H9 (cell line): ENCODE measurements at regions not wholly inside any gene's neighbourhood (a gene's known extent, or its start where the extent isn't known, plus 50 kb on each side); places are given as distances from the start of the nearest gene placed in this dataset.

Experiments used
- DNase-seq: peaks from one replicate; pipeline ENCODE4 v3.0.0-alpha.2; 2017
- H2AFZ ChIP-seq: one replicate; pipeline ENCODE4 v1.6.1; 2013; ENCODE audit warnings: mild to moderate bottlenecking, low read length, control low read depth, moderate library complexity
- H2AK5ac ChIP-seq: 2 replicates; pipeline ENCODE4 v1.6.1; 2013; ENCODE audit warnings: low read length, control low read depth, mixed read lengths; ENCODE audit not compliant: insufficient read length
- H2BK120ac ChIP-seq: one replicate; pipeline ENCODE4 v1.6.1; 2013; ENCODE audit warnings: low read depth, mild to moderate bottlenecking, low read length, control low read depth, inconsistent platforms; ENCODE audit not compliant: poor library complexity, severe bottlenecking
- H2BK12ac ChIP-seq: 2 replicates; pipeline ENCODE4 v1.6.1; 2013; ENCODE audit warnings: low read length, control low read depth, mixed read lengths, low read depth; ENCODE audit not compliant: insufficient read length
- H2BK15ac ChIP-seq: 2 replicates; pipeline ENCODE4 v1.6.1; 2013; ENCODE audit warnings: low read depth, low read length, control low read depth
- H2BK20ac ChIP-seq: one replicate; pipeline ENCODE4 v1.6.1; 2013; ENCODE audit warnings: low read depth, mild to moderate bottlenecking, low read length, control low read depth, inconsistent platforms; ENCODE audit not compliant: poor library complexity, severe bottlenecking
- H2BK5ac ChIP-seq: 2 replicates; pipeline ENCODE4 v1.6.1; 2013; ENCODE audit warnings: low read length, control low read depth, mixed read lengths; ENCODE audit not compliant: insufficient read length
- H3K14ac ChIP-seq: 2 replicates; pipeline ENCODE4 v1.6.1; 2013; ENCODE audit warnings: low read length, control low read depth; ENCODE audit not compliant: insufficient read depth
- H3K18ac ChIP-seq: 2 replicates; pipeline ENCODE4 v1.6.1; 2013; ENCODE audit warnings: low read depth, mild to moderate bottlenecking, mixed read lengths, low read length, control low read depth; ENCODE audit not compliant: insufficient read length
- H3K23ac ChIP-seq: 2 replicates; pipeline ENCODE4 v1.6.1; 2013; ENCODE audit warnings: low read length, control low read depth, mixed read lengths, low read depth; ENCODE audit not compliant: insufficient read length
- H3K23me2 ChIP-seq: 2 replicates; pipeline ENCODE4 v1.6.1; 2013; ENCODE audit warnings: low read depth, mild to moderate bottlenecking, mixed read lengths, low read length, control low read depth; ENCODE audit not compliant: insufficient read length, poor library complexity, severe bottlenecking
- H3K27ac ChIP-seq: 2 replicates; pipeline ENCODE4 v1.5.1; 2013; ENCODE audit warnings: low read length, control low read depth, mixed read lengths, low read depth; ENCODE audit not compliant: insufficient read length
- H3K27me3 ChIP-seq: 2 replicates; pipeline ENCODE4 v1.6.1; 2013; ENCODE audit warnings: low read length, control low read depth, inconsistent platforms; ENCODE audit not compliant: insufficient read depth
- H3K4ac ChIP-seq: 2 replicates; pipeline ENCODE4 v1.6.1; 2013; ENCODE audit warnings: low read depth, mild to moderate bottlenecking, control low read depth, inconsistent platforms, low read length, moderate library complexity
- H3K4me1 ChIP-seq: 2 replicates; pipeline ENCODE4 v1.6.1; 2013; ENCODE audit warnings: low read length, control low read depth, inconsistent platforms; ENCODE audit not compliant: insufficient read depth
- H3K4me2 ChIP-seq: 2 replicates; pipeline ENCODE4 v1.6.1; 2013; ENCODE audit warnings: low read length, control low read depth, mixed read lengths; ENCODE audit not compliant: insufficient read length, insufficient read depth
- H3K56ac ChIP-seq: 2 replicates; pipeline ENCODE4 v1.6.1; 2013; ENCODE audit warnings: low read depth, mild to moderate bottlenecking, mixed read lengths, low read length, control low read depth; ENCODE audit not compliant: insufficient read length
- H3K79me1 ChIP-seq: 2 replicates; pipeline ENCODE4 v1.6.1; 2013; ENCODE audit warnings: low read depth, mild to moderate bottlenecking, moderate library complexity, low read length, control low read depth, inconsistent platforms; ENCODE audit not compliant: insufficient read depth, poor library complexity, severe bottlenecking
- H3K79me2 ChIP-seq: 2 replicates; pipeline ENCODE4 v1.6.1; 2013; ENCODE audit warnings: low read length, control low read depth, inconsistent platforms; ENCODE audit not compliant: insufficient read depth
- H3K9ac ChIP-seq: 2 replicates; pipeline ENCODE4 v1.6.1; 2013; ENCODE audit warnings: low read length, control low read depth, mixed read lengths; ENCODE audit not compliant: insufficient read length; ENCODE audit errors: extremely low read depth
- H3K9me3 ChIP-seq: one replicate; pipeline ENCODE4 v1.6.1; 2013; ENCODE audit warnings: low read depth, low read length, inconsistent platforms; ENCODE audit not compliant: control insufficient read depth
- H3T11ph ChIP-seq: one replicate; pipeline ENCODE4 v1.6.1; 2013; ENCODE audit warnings: mild to moderate bottlenecking, low read length, control low read depth, inconsistent platforms
- H4K20me1 ChIP-seq: one replicate; pipeline ENCODE4 v1.6.1; 2013; ENCODE audit not compliant: control insufficient read depth, insufficient read length, insufficient read depth
- H4K5ac ChIP-seq: 2 replicates; pipeline ENCODE4 v1.6.1; 2013; ENCODE audit warnings: low read depth, mild to moderate bottlenecking, mixed read lengths, low read length, control low read depth; ENCODE audit not compliant: insufficient read length
- H4K8ac ChIP-seq: replicated peaks from 2 replicates; pipeline ENCODE4 v1.6.1; 2013; ENCODE audit warnings: low read length, control low read depth, mixed read lengths, low read depth; ENCODE audit not compliant: insufficient read length
- H4K91ac ChIP-seq: 2 replicates; pipeline ENCODE4 v1.6.1; 2013; ENCODE audit warnings: low read depth, mild to moderate bottlenecking, moderate library complexity, mixed read lengths, low read length, control low read depth; ENCODE audit not compliant: insufficient read length
- H3K27ac Mint-ChIP-seq, 3 experiments: 2 replicates in 2 of 3; 3 replicates in 1 of 3; pipeline ENCODE4 v1.8.0; 2020 to 2021; ENCODE audit warnings: mixed read lengths in 3 of 3, mild to moderate bottlenecking in 1 of 3, moderate library complexity in 1 of 3
- H3K27me3 Mint-ChIP-seq: 2 replicates; pipeline ENCODE4 v1.8.0; 2021; ENCODE audit warnings: low read depth, mild to moderate bottlenecking, moderate library complexity, mixed read lengths
- H3K36me3 Mint-ChIP-seq, 3 experiments: 2 replicates in 2 of 3; 3 replicates in 1 of 3; pipeline ENCODE4 v1.8.0; 2020 to 2021; ENCODE audit warnings: low read depth in 3 of 3, mixed read lengths in 3 of 3; ENCODE audit not compliant: insufficient read depth in 1 of 3
- H3K4me1 Mint-ChIP-seq, 2 experiments: 2 replicates each; pipeline ENCODE4 v1.8.0; 2020; ENCODE audit warnings: mixed read lengths in 2 of 2
- H3K4me3 Mint-ChIP-seq, 2 experiments: 2 replicates in 1 of 2; 3 replicates in 1 of 2; pipeline ENCODE4 v1.8.0; 2020 to 2021; ENCODE audit warnings: mild to moderate bottlenecking in 2 of 2, mixed read lengths in 2 of 2, moderate library complexity in 1 of 2
- H3K9me3 Mint-ChIP-seq, 2 experiments: 2 replicates in 1 of 2; 3 replicates in 1 of 2; pipeline ENCODE4 v1.8.0; 2020; ENCODE audit warnings: mild to moderate bottlenecking in 2 of 2, mixed read lengths in 2 of 2, moderate library complexity in 1 of 2
- CTCF ChIP-seq: fragments of 200-600 bp; sonication (generic); conservative IDR thresholded peaks from 3 replicates; pipeline ENCODE4 v1.8.0; 2021; ENCODE audit warnings: antibody characterized with exemption, mild to moderate bottlenecking
- WGBS: extraction: QIAGEN DNeasy Blood & Tissue Kit; methylation state at CpG from one replicate; pipeline ENCODE4 v1.1.7; 2013; ENCODE audit warnings: missing lambda C conversion rate, low lambda C conversion rate, mixed read lengths; ENCODE audit not compliant: insufficient read length; ENCODE audit errors: extremely low coverage; 5-methylcytosine and 5-hydroxymethylcytosine counted together

- Histone ChIP-seq H2BK12ac (no peak overlapping the region), H3K79me2 (no peaks in the 10 kb centered on the region), H3K27ac (no peak overlapping the region), H2BK5ac (no peak overlapping the region), H4K8ac (no peak overlapping the region), H3K9ac (no peak overlapping the region), H3K23me2 (no peaks in the 10 kb centered on the region), H4K20me1 (no peaks in the 10 kb centered on the region), H3K27me3 (no peaks in the 10 kb centered on the region), H3K9me3 (no peaks in the 10 kb centered on the region), H3K4me1 (no peaks in the 10 kb centered on the region), H3K14ac (no peak overlapping the region), H4K91ac (no peak overlapping the region), H3T11ph (no peak overlapping the region), H3K56ac (no peak overlapping the region), H2BK20ac (no peak overlapping the region), H2BK120ac (no peak overlapping the region), H4K5ac (no peak overlapping the region), H2AK5ac (no peak overlapping the region), H3K18ac (no peak overlapping the region), H3K4ac (no peak overlapping the region), H3K23ac (no peak overlapping the region), H2BK15ac (no peak overlapping the region), H2AFZ (no peak overlapping the region), H3K79me1 (no peaks in the 10 kb centered on the region), H3K4me2 (no peak overlapping the region)
- Mint-ChIP-seq H3K4me1 (no peaks in the 10 kb centered on the region), H3K9me3 (no peaks in the 10 kb centered on the region), H3K36me3 (no peaks in the 10 kb centered on the region), H3K27me3 (no peaks in the 10 kb centered on the region), H3K27ac (no peak overlapping the region), H3K4me3 (no peak overlapping the region)
- WGBS, result no CpG with 5 or more reads among the region's 2 CpGs
- no peak for DNase-seq
- TF ChIP-seq CTCF, result no peak
These were observed 82.0 kb downstream of the ZNF622 start for GRCh38 chr5:16383544-16384052.
